BE2C (cell line): ENCODE measurements at regions not wholly inside any gene's neighbourhood (a gene's known extent, or its start where the extent isn't known, plus 50 kb on each side); places are given as distances from the start of the nearest gene placed in this dataset.
"Not testable (repeated sequence)": the region's sequence is repeated elsewhere in the genome, so short reads cannot be mapped to it uniquely, and the experiment has no call there.

Experiments used
- DNase-seq: peaks from one replicate; pipeline ENCODE4 v3.0.0-alpha.2; 2020
- H3K27me3 ChIP-seq: fragments of 250-450 bp; sonication (Bioruptor Pico); 2 replicates; pipeline ENCODE4 v1.5.1; 2020; ENCODE audit warnings: mild to moderate bottlenecking
- H3K36me3 ChIP-seq: fragments of 250-450 bp; sonication (Bioruptor Pico); 2 replicates; pipeline ENCODE4 v1.5.1; 2020; ENCODE audit warnings: mild to moderate bottlenecking
- H3K4me1 ChIP-seq: fragments of 250-450 bp; sonication (Bioruptor Pico); 2 replicates; pipeline ENCODE4 v1.5.1; 2020
- H3K4me3 ChIP-seq: 2 replicates; pipeline ENCODE4 v1.5.1; 2011; ENCODE audit warnings: low read depth, low read length
- H3K9me3 ChIP-seq: fragments of 250-450 bp; sonication (Bioruptor Pico); 2 replicates; pipeline ENCODE4 v1.5.1; 2020
- TF ChIP-seq, protein P1 (sequence below): IDR thresholded peaks from 2 replicates; pipeline ENCODE4 v1.5.1; 2012; ENCODE audit warnings: mild to moderate bottlenecking, low read depth, low read length

DNA sequence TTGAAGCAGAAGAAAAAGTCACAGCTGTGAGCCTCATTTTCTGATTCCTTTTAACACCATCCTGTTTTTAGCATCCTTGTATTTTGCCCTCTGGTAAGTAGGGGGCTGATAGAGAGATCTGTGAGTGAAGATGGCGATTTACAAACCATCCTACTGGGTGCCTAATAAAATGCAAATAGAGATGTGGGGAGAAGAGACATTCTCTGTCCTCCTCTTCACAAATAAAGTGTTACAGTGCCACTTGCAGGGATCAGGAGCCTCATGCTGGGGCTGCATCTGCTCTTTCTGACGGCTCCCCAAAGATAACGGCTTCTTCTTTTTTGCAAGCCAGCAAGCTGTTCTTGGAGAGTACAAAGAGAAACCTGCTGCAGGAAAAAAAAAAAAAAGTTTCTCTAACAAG, 418.6 kb downstream of the TOX3 start:
- Histone ChIP-seq H3K4me1 (no peaks in the 10 kb centered on the region), H3K27me3 (no peaks in the 10 kb centered on the region), H3K9me3 (no peaks in the 10 kb centered on the region), H3K4me3 (no peak overlapping the region), H3K36me3 (no peaks in the 10 kb centered on the region)
- TF ChIP-seq, protein P1, sequence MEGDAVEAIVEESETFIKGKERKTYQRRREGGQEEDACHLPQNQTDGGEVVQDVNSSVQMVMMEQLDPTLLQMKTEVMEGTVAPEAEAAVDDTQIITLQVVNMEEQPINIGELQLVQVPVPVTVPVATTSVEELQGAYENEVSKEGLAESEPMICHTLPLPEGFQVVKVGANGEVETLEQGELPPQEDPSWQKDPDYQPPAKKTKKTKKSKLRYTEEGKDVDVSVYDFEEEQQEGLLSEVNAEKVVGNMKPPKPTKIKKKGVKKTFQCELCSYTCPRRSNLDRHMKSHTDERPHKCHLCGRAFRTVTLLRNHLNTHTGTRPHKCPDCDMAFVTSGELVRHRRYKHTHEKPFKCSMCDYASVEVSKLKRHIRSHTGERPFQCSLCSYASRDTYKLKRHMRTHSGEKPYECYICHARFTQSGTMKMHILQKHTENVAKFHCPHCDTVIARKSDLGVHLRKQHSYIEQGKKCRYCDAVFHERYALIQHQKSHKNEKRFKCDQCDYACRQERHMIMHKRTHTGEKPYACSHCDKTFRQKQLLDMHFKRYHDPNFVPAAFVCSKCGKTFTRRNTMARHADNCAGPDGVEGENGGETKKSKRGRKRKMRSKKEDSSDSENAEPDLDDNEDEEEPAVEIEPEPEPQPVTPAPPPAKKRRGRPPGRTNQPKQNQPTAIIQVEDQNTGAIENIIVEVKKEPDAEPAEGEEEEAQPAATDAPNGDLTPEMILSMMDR, result no peak
- no peak for DNase-seq

DNA sequence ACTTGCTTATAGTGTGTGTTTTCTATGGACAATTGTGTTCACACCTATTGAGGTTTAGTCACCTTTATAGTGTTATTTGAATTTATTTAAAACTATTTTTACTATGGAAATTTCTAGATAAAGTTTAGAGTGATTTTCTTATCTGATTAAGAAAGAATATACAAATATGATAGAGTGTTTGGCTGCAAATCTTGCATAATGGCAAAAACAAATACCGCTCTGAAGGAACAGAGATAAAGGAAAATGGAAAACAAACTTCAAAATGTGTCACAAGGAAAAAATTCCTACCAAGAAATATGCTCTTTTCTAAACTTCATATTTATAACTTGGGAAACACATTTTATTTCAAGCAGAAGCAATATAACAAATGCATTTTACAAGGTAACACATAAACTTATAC, 423.1 kb downstream of the TOX3 start:
- no peaks in the 10 kb centered on the region for H3K36me3 ChIP-seq
- no peaks in the 10 kb centered on the region for H3K9me3 ChIP-seq
- no peak for DNase-seq
- H3K27me3 ChIP-seq, result no peaks in the 10 kb centered on the region
- TF ChIP-seq, protein P1, result no peak
- H3K4me1 ChIP-seq, result no peaks in the 10 kb centered on the region
- H3K4me3 ChIP-seq, result no peak overlapping the region

DNA sequence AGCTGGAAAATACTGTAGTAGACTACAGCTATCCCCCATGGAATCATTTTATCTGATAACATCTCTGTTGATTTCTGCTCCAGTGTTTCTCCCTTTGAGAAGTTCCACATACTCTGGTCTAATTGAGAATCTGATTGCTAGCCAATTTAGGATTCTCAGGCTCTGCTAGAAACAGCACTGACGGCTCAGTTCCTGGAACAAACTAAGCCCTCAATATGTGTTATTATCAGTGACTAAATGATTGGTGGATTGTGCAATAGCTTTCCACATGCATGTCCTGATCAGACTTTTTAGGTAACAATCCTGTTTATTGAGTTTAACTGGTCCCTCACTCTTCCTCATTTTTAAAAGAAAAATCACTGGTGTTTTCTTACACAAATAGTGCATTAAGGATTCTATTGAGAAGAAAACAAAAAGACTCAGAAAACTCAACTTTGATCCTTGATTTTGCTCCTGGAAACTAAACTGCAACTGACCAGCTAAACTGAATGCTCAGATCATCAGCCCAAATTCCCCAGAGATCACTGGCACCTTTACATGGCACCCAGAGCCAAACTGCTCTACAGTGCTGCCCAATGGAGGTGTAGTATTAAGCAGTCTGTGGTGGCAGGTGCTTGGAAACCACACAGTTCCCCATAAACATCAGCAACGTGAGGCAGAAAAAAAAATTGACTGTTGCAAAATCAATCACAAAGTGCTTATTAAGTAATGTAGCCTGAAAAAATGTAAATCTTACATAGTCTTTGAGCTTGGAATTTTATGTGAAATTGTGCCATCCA, 423.7 kb downstream of the TOX3 start:
- H3K27me3 ChIP-seq, result no peaks in the 10 kb centered on the region
- no peak for DNase-seq
- H3K9me3 ChIP-seq, result no peaks in the 10 kb centered on the region
- H3K4me1 ChIP-seq, result no peaks in the 10 kb centered on the region
- H3K4me3 ChIP-seq, result no peak overlapping the region
- TF ChIP-seq, protein P1, result no peak
- no peaks in the 10 kb centered on the region for H3K36me3 ChIP-seq

DNA sequence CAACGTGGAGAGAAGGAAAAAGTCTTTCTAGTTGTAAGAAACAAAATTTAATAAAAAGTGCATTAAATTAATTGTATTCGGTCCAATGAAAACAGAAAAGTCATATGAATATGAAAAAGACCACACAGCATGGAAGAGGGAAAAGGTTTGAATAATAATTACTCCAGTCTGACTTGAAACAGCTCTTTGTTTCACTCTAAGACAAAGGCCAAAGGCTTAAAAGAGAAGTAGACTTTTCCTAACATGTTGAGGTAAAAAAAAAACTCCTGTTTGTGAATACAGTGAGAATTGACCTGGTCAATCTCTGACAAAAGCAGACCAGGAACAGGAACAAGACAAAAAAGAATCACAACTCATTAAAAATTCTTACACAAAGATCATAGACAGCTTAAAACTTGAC, 429.8 kb downstream of the TOX3 start:
- Histone ChIP-seq H3K4me1 (no peaks in the 10 kb centered on the region), H3K9me3 (no peaks in the 10 kb centered on the region), H3K27me3 (no peaks in the 10 kb centered on the region), H3K36me3 (no peaks in the 10 kb centered on the region), H3K4me3 (no peak overlapping the region)
- no peak for DNase-seq
- TF ChIP-seq, protein P1, result no peak

DNA sequence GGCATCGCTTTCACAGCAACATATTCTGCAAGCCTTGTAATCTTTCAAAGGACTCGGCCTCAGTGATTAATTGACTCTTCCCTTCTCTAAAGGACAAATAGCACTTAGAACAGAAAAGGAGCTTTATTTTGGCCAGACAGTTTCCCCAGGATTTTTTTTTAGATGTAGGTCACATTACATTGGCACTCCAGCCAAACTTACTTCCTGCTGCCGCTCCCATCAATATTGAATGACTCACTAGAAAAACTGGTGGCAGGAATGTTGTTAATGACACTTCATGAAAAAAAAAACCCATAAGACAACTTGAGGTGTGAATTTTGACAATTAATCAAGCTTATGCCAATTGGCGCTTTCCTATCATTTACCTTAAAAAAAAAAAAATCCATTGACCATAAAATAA, 432.6 kb downstream of the TOX3 start:
- TF ChIP-seq, protein P1, result no peak
- no peaks in the 10 kb centered on the region for H3K36me3 ChIP-seq
- no peak overlapping the region for H3K4me3 ChIP-seq
- no peaks in the 10 kb centered on the region for H3K27me3 ChIP-seq
- H3K9me3 ChIP-seq, result no peaks in the 10 kb centered on the region
- no peak for DNase-seq
- no peaks in the 10 kb centered on the region for H3K4me1 ChIP-seq

DNA sequence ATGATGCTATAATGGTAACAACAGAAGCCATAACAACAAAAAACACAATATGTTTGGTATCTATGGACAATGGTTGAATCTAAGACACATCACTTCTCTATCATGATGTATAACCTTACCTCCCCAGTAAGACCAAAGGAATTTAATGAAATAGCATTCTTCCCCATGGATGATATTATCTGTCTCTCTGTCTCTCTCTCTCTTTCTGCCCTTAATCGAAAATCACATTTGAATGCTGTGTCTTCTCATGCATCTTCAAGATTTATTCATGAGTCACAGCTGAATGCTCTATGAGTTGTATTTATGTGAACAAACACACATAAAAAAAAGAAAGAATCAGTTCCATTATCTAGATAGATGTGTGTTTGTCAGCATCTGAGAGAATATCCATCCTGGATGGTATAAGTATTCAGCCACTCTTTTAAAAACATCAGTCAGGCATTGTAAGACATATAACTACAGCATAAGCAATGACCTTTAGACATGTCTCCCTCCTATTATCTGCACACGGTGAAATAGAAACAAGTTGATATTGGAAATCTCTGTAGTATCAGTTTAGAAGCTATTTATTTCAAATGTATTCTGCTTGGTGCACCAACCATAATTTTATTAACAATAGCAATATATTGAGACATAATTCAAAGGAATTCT, 433.3 kb downstream of the TOX3 start:
- no peak overlapping the region for H3K4me3 ChIP-seq
- no peaks in the 10 kb centered on the region for H3K4me1 ChIP-seq
- no peak for DNase-seq
- H3K36me3 ChIP-seq, result no peaks in the 10 kb centered on the region
- H3K9me3 ChIP-seq, result no peaks in the 10 kb centered on the region
- TF ChIP-seq, protein P1, result no peak
- H3K27me3 ChIP-seq, result no peaks in the 10 kb centered on the region

DNA sequence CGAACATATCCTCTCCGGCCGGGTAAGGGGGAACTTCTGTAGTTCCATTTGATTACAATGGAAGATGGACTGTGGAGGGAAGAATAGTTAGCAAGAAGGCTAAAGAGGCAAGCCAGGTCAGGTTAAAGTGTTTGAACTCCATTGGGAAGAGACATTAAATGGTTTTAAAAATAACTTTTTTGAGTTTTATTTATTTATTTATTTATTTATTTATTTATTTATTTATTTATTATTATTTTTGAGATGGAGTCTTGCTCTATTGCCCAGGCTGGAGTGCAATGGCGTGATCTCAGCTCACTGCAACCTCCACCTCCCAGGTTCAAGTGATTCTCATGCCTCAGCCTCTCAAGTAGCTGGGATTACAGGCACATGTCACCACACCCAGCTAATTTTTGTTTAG, 441.9 kb downstream of the TOX3 start:
- not testable (repeated sequence) for DNase-seq, H3K27me3 ChIP-seq, H3K4me1 ChIP-seq, H3K9me3 ChIP-seq, H3K36me3 ChIP-seq, H3K4me3 ChIP-seq
